ENCODE measurements at regions not wholly inside any gene's neighbourhood (a gene's known extent, or its start where the extent isn't known, plus 50 kb on each side); places are given as distances from the start of the nearest gene placed in this dataset.

GRCh38 chr18:2306606-2307005 lies 264.7 kb downstream of the METTL4 start:
- TF ChIP-seq POLR2A (IDR thresholded peaks at IDR 0.05), result no peak
- TF ChIP-seq, protein P1, sequence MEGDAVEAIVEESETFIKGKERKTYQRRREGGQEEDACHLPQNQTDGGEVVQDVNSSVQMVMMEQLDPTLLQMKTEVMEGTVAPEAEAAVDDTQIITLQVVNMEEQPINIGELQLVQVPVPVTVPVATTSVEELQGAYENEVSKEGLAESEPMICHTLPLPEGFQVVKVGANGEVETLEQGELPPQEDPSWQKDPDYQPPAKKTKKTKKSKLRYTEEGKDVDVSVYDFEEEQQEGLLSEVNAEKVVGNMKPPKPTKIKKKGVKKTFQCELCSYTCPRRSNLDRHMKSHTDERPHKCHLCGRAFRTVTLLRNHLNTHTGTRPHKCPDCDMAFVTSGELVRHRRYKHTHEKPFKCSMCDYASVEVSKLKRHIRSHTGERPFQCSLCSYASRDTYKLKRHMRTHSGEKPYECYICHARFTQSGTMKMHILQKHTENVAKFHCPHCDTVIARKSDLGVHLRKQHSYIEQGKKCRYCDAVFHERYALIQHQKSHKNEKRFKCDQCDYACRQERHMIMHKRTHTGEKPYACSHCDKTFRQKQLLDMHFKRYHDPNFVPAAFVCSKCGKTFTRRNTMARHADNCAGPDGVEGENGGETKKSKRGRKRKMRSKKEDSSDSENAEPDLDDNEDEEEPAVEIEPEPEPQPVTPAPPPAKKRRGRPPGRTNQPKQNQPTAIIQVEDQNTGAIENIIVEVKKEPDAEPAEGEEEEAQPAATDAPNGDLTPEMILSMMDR (IDR thresholded peaks at IDR 0.05), result no peak

All from breast epithelium (tissue), 3 donors.